Hippocampal formation (tissue), 2 donors: ENCODE measurements at regions not wholly inside any gene's neighbourhood (a gene's known extent, or its start where the extent isn't known, plus 50 kb on each side); places are given as distances from the start of the nearest gene placed in this dataset.
A peak's percentile ranks its signal among the peaks of the same experiment; 100 is the strongest.

ENCODE experiments used
- DNase-seq, 2 donors: peaks; one replicate each; lab custom pipeline; 2025; lab: John Stamatoyannopoulos, UW

GRCh38 chr11:91805293-91805692 is 419.3 kb upstream of the FAT3 start:
- DNase-seq: no peak

DNA sequence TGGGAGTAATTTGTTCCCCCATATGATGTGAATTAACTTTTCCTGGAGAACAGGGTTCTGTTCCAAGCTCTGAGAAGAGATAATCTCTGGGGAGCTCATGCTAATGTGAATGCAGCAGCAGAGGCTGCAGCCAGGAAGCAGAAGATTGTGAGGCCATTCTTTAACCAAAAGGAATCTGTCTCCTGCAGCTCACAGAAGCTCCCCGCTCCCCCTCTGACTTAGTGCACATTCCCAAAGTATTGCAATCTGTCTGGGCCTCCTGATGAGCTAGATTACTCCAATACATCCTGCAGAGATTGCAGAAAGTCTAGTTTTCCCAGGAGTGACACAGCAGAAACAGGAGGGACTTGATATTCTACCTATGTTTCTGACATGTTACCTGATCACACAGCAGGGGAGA is 420.6 kb upstream of the FAT3 start:
- no peak for DNase-seq

DNA sequence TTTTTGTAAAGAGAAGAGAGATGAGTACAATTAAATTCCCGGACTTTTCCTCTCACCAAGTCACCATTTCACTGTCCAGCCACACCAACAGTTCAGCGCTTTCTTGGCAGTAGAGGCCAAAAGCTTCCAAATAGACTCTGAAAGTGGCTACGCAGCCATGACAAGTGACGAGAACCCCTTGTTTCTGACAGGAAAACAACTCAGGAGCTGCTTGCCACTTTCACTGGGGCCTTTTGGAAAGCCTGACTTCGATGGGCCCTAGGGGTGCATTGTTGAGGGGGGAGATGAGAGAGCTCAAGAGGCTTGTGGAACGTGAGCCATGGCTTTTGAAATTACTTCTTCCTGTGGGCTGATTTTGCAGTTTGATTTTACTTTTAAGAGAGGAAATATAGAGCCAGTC is 422.1 kb upstream of the FAT3 start:
- no peak for DNase-seq

- DNase-seq: no peak
These were observed 424.3 kb upstream of the FAT3 start for GRCh38 chr11:91800208-91800914.

GRCh38 chr11:91798240-91798639 is 426.4 kb upstream of the FAT3 start:
- no peak for DNase-seq

GRCh38 chr11:91796999-91797398 is 427.6 kb upstream of the FAT3 start:
- DNase-seq: no peak

DNA sequence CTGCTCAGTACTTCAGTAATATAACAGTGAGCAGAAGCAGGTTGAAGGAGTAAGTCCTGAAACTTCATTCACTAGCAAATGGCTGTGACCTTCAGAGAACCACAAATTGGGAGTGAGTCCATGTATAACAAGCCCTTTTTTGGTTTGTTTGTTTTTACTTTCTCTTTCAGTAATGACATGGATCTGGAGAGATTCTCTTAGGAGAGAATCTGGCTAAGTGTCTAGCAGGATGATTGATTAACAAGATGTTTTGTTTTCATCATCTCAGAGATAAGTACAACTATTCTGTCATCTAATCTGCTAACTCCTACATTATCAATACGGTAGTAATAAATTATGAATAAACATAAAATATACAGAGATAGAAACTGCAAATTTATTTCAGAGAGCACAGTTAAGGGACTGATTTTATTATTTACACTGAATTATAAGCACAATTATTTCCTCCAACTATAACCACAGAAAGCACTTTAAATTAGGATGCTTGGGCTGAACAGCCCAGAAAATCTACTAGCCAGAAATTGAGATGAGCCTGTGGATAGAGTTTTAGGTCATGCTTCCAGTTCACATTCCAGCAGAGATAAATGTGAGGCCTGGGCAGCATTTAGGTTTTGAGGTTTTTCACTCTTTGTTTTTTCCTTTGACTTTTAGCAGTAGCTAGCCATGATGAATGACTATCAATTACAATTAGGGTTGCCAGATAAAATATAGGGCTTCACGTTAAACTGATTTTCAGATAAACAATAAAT is 429.3 kb upstream of the FAT3 start:
- DNase-seq: no peak

DNA sequence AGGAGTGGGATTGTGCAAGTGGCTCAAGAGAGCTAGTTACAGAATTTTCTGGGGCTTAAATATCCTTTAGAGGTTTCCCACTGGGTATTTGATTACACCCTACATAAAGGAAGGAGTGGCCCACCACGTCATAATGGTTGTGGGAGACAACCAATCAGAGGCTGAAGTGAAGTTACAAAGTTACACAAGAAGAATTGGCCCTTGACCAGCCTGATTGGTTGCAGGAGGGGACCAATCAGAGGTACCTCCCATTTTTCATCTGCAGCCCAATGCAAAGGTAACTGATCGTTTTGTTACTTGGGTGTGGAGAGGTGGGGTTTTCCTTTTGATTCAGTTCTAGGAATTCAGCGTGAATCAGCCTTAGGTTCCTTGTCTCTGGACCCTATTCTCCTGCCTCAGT is 430.5 kb upstream of the FAT3 start:
- no peak for DNase-seq

- no peak for DNase-seq
These were observed 431.8 kb upstream of the FAT3 start for GRCh38 chr11:91792779-91793262.

DNA sequence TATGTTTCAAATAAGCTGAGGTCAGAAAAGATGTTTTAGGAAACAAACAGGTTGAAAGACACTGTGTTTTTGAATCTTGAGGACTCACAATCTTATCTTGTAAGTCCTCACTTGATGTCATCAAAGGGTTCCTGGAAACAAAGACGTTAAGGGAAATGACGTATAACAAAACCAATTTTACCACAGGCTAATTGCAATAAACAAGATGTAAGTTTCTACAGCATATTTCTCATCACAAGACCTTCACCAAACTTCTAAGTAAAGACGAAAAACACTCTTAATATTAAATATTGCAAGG is 433.5 kb upstream of the FAT3 start:
- DNase-seq: no peak

DNA sequence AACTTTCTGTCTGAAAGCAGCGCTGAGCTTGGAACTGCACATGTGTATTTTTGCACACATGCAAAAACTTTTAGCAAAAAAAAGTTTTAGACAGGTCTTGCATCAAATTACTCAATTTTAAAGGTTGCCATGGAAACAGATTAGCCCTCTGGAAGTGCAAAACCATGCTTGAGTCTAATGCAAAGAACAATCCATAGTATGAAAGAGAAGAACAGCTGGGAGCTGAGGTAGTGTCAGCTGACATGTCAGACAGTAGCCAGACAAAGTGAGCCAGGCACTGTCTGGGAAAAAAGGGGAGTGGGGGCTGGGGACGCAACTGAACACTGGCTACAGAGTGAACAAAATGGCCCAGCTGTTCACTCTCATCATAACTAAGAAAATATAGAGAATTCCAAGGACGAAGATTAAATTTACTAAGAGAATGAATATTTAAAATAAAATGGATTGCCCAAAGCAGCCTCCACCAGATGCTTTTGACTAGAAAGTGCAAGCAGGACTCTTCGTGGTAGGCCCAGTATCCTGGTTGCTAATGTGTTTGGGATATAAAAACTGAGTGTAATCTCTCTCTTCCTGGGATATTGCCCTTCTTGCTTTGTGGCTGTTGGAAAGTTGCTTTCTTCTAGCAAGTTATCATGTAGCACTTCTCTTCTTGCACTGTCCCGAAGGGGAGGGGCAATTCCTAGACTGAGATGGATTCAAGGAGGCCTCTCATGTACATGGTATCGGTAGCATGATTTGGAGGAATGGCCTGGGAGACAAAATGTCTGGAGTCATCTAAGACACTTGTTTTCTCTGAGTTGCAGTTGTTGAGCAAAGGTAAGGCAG is 434.1 kb upstream of the FAT3 start:
- DNase-seq: no peak

GRCh38 chr11:91788764-91789163 is 435.9 kb upstream of the FAT3 start:
- DNase-seq: no peak

DNA sequence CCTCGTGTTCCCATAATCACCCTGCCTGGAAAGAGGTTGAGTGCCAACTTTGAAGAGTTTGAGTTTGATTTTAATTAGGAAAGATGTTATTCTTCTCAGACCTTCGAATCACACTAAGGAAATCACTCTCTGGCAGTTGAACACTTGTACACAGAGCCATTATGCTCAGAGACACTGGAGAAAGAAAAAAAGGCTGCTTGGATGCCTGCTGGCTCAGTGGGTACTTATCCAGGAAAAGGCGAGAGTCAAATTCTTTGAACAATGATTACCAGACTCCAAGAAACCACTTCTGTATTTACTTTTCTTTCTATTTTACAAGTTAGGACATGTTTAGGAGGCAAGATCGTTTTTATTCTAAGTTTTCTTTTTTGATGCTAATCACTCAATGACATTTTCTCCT is 438.5 kb upstream of the FAT3 start:
- peak in 1 of 2 donors; percentile 21 for DNase-seq

DNA sequence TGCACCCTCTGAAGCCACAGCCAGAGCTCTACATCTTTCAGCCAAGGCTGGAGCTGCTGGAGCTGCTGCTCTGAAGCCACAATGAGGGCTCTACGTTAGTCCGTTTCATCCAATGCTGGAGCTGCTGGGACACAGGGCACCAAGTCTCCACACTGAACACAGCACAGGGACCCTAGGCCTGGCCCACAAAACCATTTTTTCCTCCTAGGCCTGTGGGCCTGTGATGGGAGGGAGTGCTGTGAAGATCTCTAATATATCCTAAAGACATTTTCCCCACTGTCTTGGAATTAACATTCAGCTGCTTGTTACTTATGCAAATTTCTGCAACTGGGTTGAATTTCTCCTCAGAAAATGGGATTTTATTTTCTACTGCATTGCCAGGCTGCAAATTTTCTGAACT is 441.4 kb upstream of the FAT3 start:
- no peak for DNase-seq

- no peak for DNase-seq
These were observed 445.9 kb upstream of the FAT3 start for GRCh38 chr11:91778758-91779157.

DNA sequence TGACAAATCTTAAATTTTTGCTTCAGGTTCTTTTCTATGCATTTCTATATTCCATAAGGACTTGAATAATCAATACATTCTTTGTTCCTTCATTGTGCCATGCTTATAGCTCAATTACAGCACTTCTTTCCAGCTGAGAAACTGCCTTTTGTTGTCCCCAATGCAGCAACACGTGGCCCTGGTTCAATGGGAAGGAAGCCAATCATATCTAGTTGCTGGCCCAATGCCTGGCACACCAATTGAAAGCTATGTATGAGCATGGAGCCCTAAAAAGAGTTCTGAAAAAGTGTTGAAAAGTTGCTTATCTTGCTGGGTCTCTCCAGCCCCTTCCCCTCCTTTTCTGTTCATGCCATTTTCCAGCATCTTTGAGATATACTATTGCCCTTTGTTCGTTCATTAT is 448.0 kb upstream of the FAT3 start:
- peak; percentile 40 to 58 for DNase-seq

DNA sequence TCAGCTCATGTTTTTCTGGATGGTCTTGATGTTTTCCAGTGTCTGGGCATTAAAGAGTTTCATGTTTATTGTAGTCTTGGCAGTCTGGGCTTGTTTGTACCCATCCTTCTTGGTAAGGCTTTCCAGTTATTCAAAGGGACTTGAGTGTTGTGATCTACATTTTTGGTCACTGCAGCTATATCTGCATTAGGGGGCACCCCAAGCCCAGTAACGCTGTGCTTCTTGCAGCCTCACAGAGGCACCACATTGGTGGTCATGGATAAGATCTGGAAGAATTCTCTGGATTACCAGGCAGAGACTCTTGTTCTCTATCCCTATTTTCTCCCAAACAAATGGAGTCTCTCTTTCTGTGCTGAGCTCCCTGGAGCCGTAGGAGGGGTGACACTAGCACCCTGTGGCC is 451.5 kb upstream of the FAT3 start:
- no peak for DNase-seq

- no peak for DNase-seq
These were observed 452.7 kb upstream of the FAT3 start for GRCh38 chr11:91771961-91772360.

- no peak for DNase-seq
These were observed 455.8 kb upstream of the FAT3 start for GRCh38 chr11:91768783-91769182.

- no peak for DNase-seq
These were observed 461.3 kb upstream of the FAT3 start for GRCh38 chr11:91763331-91763730.

- no peak for DNase-seq
These were observed 463.1 kb upstream of the FAT3 start for GRCh38 chr11:91761406-91762025.

DNA sequence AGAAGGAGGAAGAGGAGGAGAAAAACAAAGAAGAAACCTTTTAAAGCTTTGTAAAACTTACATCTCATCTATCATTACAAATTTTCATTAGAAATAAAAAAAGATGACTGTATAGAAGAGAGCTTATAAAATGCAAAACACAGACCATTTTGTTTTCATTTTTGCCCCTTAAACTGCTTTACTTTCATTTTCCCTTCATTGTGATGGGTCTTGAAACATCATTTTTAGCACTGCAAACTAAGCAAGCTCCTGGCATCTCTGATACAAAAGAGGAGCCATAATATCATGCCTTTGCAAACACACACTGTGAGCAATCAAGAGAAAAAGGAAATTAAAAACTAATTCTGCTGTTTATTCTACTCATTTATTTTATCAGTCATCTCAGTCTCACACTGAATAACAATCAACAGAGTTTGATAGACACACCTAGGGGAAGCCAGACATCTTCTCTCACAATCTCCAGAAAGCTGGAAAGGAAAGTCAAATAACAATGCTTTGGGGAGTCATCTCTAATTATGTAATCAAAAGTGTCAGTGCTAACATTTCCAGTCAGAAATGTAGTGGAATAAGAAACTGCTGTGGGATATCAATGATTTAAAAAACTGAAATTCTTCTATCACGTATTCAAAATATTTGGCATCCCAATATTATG is 467.7 kb upstream of the FAT3 start:
- no peak for DNase-seq
